Bronchial epithelial cell (primary cell): ENCODE measurements at regions not wholly inside any gene's neighbourhood (a gene's known extent, or its start where the extent isn't known, plus 50 kb on each side); places are given as distances from the start of the nearest gene placed in this dataset.

ENCODE experiments used
- DNase-seq: peaks from one replicate; pipeline ENCODE4 v3.0.0-alpha.2; 2010; ENCODE audit warnings: low read depth
- FAIRE-seq: peaks from 2 replicates; lab custom pipeline; 2011; peaks lifted over from hg19 to GRCh38; lab: Jason Lieb, UNC
- H3K27me3 ChIP-seq: 2 replicates; pipeline ENCODE4 v1.5.1; 2011; ENCODE audit warnings: low read length; ENCODE audit not compliant: control insufficient read depth, insufficient read depth
- H3K36me3 ChIP-seq: 2 replicates; pipeline ENCODE4 v1.5.1; 2011; ENCODE audit warnings: low read length; ENCODE audit not compliant: control insufficient read depth, insufficient read depth
- H3K4me3 ChIP-seq: 2 replicates; pipeline ENCODE4 v1.5.1; 2011; ENCODE audit warnings: mild to moderate bottlenecking, low read depth, low read length, control low read depth
- CTCF ChIP-seq: IDR thresholded peaks from 2 replicates; pipeline ENCODE4 v1.5.1; 2011; ENCODE audit warnings: mild to moderate bottlenecking, moderate library complexity, low read length, control low read depth, inconsistent platforms; ENCODE audit not compliant: insufficient read depth, severe bottlenecking

- FAIRE-seq = no peak
- TF ChIP-seq CTCF = no peak
- DNase-seq = no peak
- Histone ChIP-seq H3K4me3 (no peak overlapping the region), H3K36me3 (no peaks in the 10 kb centered on the region), H3K27me3 (no peaks in the 10 kb centered on the region)
Observed at GRCh38 chr1:74834261-74834660, 101.3 kb downstream of the TYW3 start.

GRCh38 chr1:74835051-74835450 is 102.1 kb downstream of the TYW3 start:
- no peak for TF ChIP-seq CTCF
- H3K27me3 ChIP-seq = no peaks in the 10 kb centered on the region
- no peak overlapping the region for H3K4me3 ChIP-seq
- no peak for DNase-seq
- FAIRE-seq = no peak
- H3K36me3 ChIP-seq = no peaks in the 10 kb centered on the region

- no peaks in the 10 kb centered on the region for H3K27me3 ChIP-seq
- FAIRE-seq = no peak
- no peak for TF ChIP-seq CTCF
- H3K4me3 ChIP-seq = no peak overlapping the region
- DNase-seq = no peak
- no peaks in the 10 kb centered on the region for H3K36me3 ChIP-seq
Observed at GRCh38 chr1:74842726-74843125, 109.8 kb downstream of the TYW3 start.

DNA sequence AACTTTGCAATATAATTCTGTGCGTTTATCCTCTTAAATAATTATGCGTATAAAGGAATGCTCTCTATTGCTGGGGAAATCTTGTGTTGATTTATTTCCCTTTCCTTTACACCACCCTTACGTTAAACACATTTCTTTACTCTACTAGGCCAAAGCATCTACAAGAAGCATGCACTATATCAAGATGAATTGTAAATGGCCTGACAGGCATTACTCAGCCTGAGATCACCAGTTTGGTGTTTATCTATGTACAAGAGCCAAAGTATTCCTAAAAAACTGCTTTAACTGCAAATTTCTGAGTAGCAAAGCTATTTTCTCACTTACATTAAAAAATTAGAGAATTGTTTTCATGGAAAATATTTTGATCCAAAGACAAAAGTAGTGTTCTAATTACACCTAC is 114.8 kb downstream of the TYW3 start:
- no peak for TF ChIP-seq CTCF
- H3K4me3 ChIP-seq = no peak overlapping the region
- no peaks in the 10 kb centered on the region for H3K36me3 ChIP-seq
- FAIRE-seq = no peak
- no peaks in the 10 kb centered on the region for H3K27me3 ChIP-seq
- peak; percentile 0 for DNase-seq

GRCh38 chr1:74853756-74854155 is 120.8 kb downstream of the TYW3 start:
- no peak for TF ChIP-seq CTCF
- DNase-seq (no peak), FAIRE-seq (no peak)
- H3K27me3 ChIP-seq = no peaks in the 10 kb centered on the region
- no peaks in the 10 kb centered on the region for H3K36me3 ChIP-seq
- no peak overlapping the region for H3K4me3 ChIP-seq

- DNase-seq (no peak), FAIRE-seq (no peak)
- TF ChIP-seq CTCF = no peak
- Histone ChIP-seq H3K36me3 (no peaks in the 10 kb centered on the region), H3K4me3 (no peak overlapping the region), H3K27me3 (no peaks in the 10 kb centered on the region)
Observed at GRCh38 chr1:74856174-74856573, 123.2 kb downstream of the TYW3 start.
